ENCODE measurements at regions not wholly inside any gene's neighbourhood (a gene's known extent, or its start where the extent isn't known, plus 50 kb on each side); places are given as distances from the start of the nearest gene placed in this dataset.

- no peak overlapping the region for H3K4me3 ChIP-seq (ENCODE audit: low read length)
- H3K27me3 ChIP-seq (ENCODE audit: low read depth, low read length): no peaks in the 10 kb centered on the region
- H3K36me3 ChIP-seq (replicated peaks; ENCODE audit: low read depth, low read length): no peaks in the 10 kb centered on the region
- H2AFZ ChIP-seq (ENCODE audit: low read depth, low read length): no peak overlapping the region
- no peak overlapping the region for H3K27ac ChIP-seq (ENCODE audit: low read length)
- no peaks in the 10 kb centered on the region for H3K9me3 ChIP-seq (ENCODE audit: insufficient read depth, low read length)
- H4K20me1 ChIP-seq (ENCODE audit: insufficient read depth, low read length): no peaks in the 10 kb centered on the region
- H3K79me2 ChIP-seq (ENCODE audit: low read length): no peaks in the 10 kb centered on the region
- no peak overlapping the region for H3K4me2 ChIP-seq (ENCODE audit: low read length)
- no peak for TF ChIP-seq CTCF (IDR thresholded peaks at IDR 0.05; ENCODE audit: low read depth, low read length)
- no peak for TF ChIP-seq EZH2phosphoT487 (IDR thresholded peaks at IDR 0.05; ENCODE audit: low read depth)
- no peak overlapping the region for H3K9ac ChIP-seq (ENCODE audit: low read length)
- peaks cover 46% of the 10 kb centered on the region for H3K4me1 ChIP-seq (ENCODE audit: low read length)
These were observed 494.6 kb upstream of the LRRC4C start for GRCh38 chr11:41954034-41954433.

- Histone ChIP-seq H3K36me3 (replicated peaks; ENCODE audit: low read depth, low read length) (no peaks in the 10 kb centered on the region), H3K79me2 (ENCODE audit: low read length) (no peaks in the 10 kb centered on the region), H3K9ac (ENCODE audit: low read length) (no peak overlapping the region), H3K27me3 (ENCODE audit: low read depth, low read length) (no peaks in the 10 kb centered on the region), H3K4me3 (ENCODE audit: low read length) (no peak overlapping the region), H2AFZ (ENCODE audit: low read depth, low read length) (no peak overlapping the region), H3K27ac (ENCODE audit: low read length) (no peak overlapping the region), H3K4me2 (ENCODE audit: low read length) (no peak overlapping the region), H3K4me1 (ENCODE audit: low read length) (peaks cover 36% of the 10 kb centered on the region), H3K9me3 (ENCODE audit: insufficient read depth, low read length) (no peaks in the 10 kb centered on the region), H4K20me1 (ENCODE audit: insufficient read depth, low read length) (no peaks in the 10 kb centered on the region)
- TF ChIP-seq CTCF (IDR thresholded peaks at IDR 0.05; ENCODE audit: low read depth, low read length) (no peak), EZH2phosphoT487 (IDR thresholded peaks at IDR 0.05; ENCODE audit: low read depth) (no peak)
These were observed 495.6 kb upstream of the LRRC4C start for GRCh38 chr11:41955066-41955465.

GRCh38 chr11:41955635-41956400 lies 496.4 kb upstream of the LRRC4C start:
- no peaks in the 10 kb centered on the region for H3K36me3 ChIP-seq (replicated peaks; ENCODE audit: low read depth, low read length)
- TF ChIP-seq EZH2phosphoT487 (IDR thresholded peaks at IDR 0.05; ENCODE audit: low read depth) (no peak), CTCF (IDR thresholded peaks at IDR 0.05; ENCODE audit: low read depth, low read length) (no peak)
- no peaks in the 10 kb centered on the region for H3K9me3 ChIP-seq (ENCODE audit: insufficient read depth, low read length)
- H4K20me1 ChIP-seq (ENCODE audit: insufficient read depth, low read length): no peaks in the 10 kb centered on the region
- H3K4me2 ChIP-seq (ENCODE audit: low read length): no peak overlapping the region
- no peak overlapping the region for H3K9ac ChIP-seq (ENCODE audit: low read length)
- H3K27me3 ChIP-seq (ENCODE audit: low read depth, low read length): no peaks in the 10 kb centered on the region
- no peak overlapping the region for H2AFZ ChIP-seq (ENCODE audit: low read depth, low read length)
- no peaks in the 10 kb centered on the region for H3K79me2 ChIP-seq (ENCODE audit: low read length)
- no peak overlapping the region for H3K27ac ChIP-seq (ENCODE audit: low read length)
- no peak overlapping the region for H3K4me3 ChIP-seq (ENCODE audit: low read length)
- peaks cover 29% of the 10 kb centered on the region for H3K4me1 ChIP-seq (ENCODE audit: low read length)

GRCh38 chr11:41963406-41963805 lies 504.0 kb upstream of the LRRC4C start:
- Histone ChIP-seq H3K9ac (ENCODE audit: low read length) (no peak overlapping the region), H3K27me3 (ENCODE audit: low read depth, low read length) (no peaks in the 10 kb centered on the region), H2AFZ (ENCODE audit: low read depth, low read length) (no peak overlapping the region), H3K79me2 (ENCODE audit: low read length) (no peaks in the 10 kb centered on the region), H3K4me2 (ENCODE audit: low read length) (peak overlapping the region; percentile 35), H3K9me3 (ENCODE audit: insufficient read depth, low read length) (no peaks in the 10 kb centered on the region), H3K27ac (ENCODE audit: low read length) (no peak overlapping the region), H3K36me3 (replicated peaks; ENCODE audit: low read depth, low read length) (no peaks in the 10 kb centered on the region), H4K20me1 (ENCODE audit: insufficient read depth, low read length) (no peaks in the 10 kb centered on the region), H3K4me3 (ENCODE audit: low read length) (no peak overlapping the region), H3K4me1 (ENCODE audit: low read length) (peaks cover 16% of the 10 kb centered on the region)
- TF ChIP-seq EZH2phosphoT487 (IDR thresholded peaks at IDR 0.05; ENCODE audit: low read depth) (no peak), CTCF (IDR thresholded peaks at IDR 0.05; ENCODE audit: low read depth, low read length) (no peak)

Data from OCI-LY3 (cell line).